KOPT-K1 (cell line): ENCODE measurements at regions not wholly inside any gene's neighbourhood (a gene's known extent, or its start where the extent isn't known, plus 50 kb on each side); places are given as distances from the start of the nearest gene placed in this dataset.
"Not testable (repeated sequence)": the region's sequence is repeated elsewhere in the genome, so short reads cannot be mapped to it uniquely, and the experiment has no call there.

Experiments
- H3K27ac ChIP-seq: fragments of 200-600 bp; sonication (generic); 2 replicates; pipeline ENCODE4 v1.5.1; 2016; ENCODE audit warnings: antibody characterized with exemption, mild to moderate bottlenecking, low read depth, low read length; ENCODE audit not compliant: poor library complexity, severe bottlenecking
- H3K36me3 ChIP-seq: fragments of 200-600 bp; sonication (generic); 2 replicates; pipeline ENCODE4 v1.5.1; 2017; ENCODE audit warnings: antibody characterized with exemption, mild to moderate bottlenecking, low read length, moderate library complexity; ENCODE audit not compliant: insufficient read depth
- H3K9me3 ChIP-seq: fragments of 200-600 bp; sonication (generic); 2 replicates; pipeline ENCODE4 v1.5.1; 2017; ENCODE audit warnings: antibody characterized with exemption, low read length, mild to moderate bottlenecking; ENCODE audit not compliant: insufficient read depth, poor library complexity, severe bottlenecking

GRCh38 chr13:42485272-42485671, 88.7 kb upstream of the TNFSF11 start:
- Histone ChIP-seq H3K27ac (no peak overlapping the region), H3K36me3 (no peaks in the 10 kb centered on the region), H3K9me3 (no peaks in the 10 kb centered on the region)

GRCh38 chr13:42486711-42487198, 87.2 kb upstream of the TNFSF11 start:
- Histone ChIP-seq H3K36me3 (no peaks in the 10 kb centered on the region), H3K27ac (no peak overlapping the region), H3K9me3 (no peaks in the 10 kb centered on the region)

GRCh38 chr13:42487221-42487620, 86.7 kb upstream of the TNFSF11 start:
- H3K36me3 ChIP-seq = no peaks in the 10 kb centered on the region
- no peak overlapping the region for H3K27ac ChIP-seq

GRCh38 chr13:42490676-42491075, 83.3 kb upstream of the TNFSF11 start:
- Histone ChIP-seq H3K9me3 (no peaks in the 10 kb centered on the region), H3K36me3 (no peaks in the 10 kb centered on the region), H3K27ac (no peak overlapping the region)

More at GRCh38 chr13:42487221-42487620, 86.7 kb upstream of the TNFSF11 start:
- no peaks in the 10 kb centered on the region for H3K9me3 ChIP-seq

GRCh38 chr13:42492372-42492920, 81.5 kb upstream of the TNFSF11 start:
- no peaks in the 10 kb centered on the region for H3K9me3 ChIP-seq
- no peak overlapping the region for H3K27ac ChIP-seq
- H3K36me3 ChIP-seq = no peaks in the 10 kb centered on the region

GRCh38 chr13:42494157-42494556, 79.8 kb upstream of the TNFSF11 start:
- Histone ChIP-seq H3K36me3 (no peaks in the 10 kb centered on the region), H3K27ac (no peak overlapping the region), H3K9me3 (no peaks in the 10 kb centered on the region)

GRCh38 chr13:42495255-42495654, 78.7 kb upstream of the TNFSF11 start:
- no peaks in the 10 kb centered on the region for H3K9me3 ChIP-seq
- no peak overlapping the region for H3K27ac ChIP-seq
- no peaks in the 10 kb centered on the region for H3K36me3 ChIP-seq

GRCh38 chr13:42495751-42496150, 78.2 kb upstream of the TNFSF11 start:
- Histone ChIP-seq H3K9me3 (no peaks in the 10 kb centered on the region), H3K27ac (no peak overlapping the region), H3K36me3 (no peaks in the 10 kb centered on the region)

- not testable (repeated sequence) for H3K36me3 ChIP-seq, H3K9me3 ChIP-seq, H3K27ac ChIP-seq
Measured at GRCh38 chr13:42496926-42497554, 76.9 kb upstream of the TNFSF11 start.

- H3K27ac ChIP-seq = no peak overlapping the region
Measured at GRCh38 chr13:42497798-42498197, 76.2 kb upstream of the TNFSF11 start.

GRCh38 chr13:42498521-42498920, 75.4 kb upstream of the TNFSF11 start:
- Histone ChIP-seq H3K9me3 (no peaks in the 10 kb centered on the region), H3K36me3 (no peaks in the 10 kb centered on the region), H3K27ac (no peak overlapping the region)

More at GRCh38 chr13:42497798-42498197, 76.2 kb upstream of the TNFSF11 start:
- H3K9me3 ChIP-seq = no peaks in the 10 kb centered on the region
- H3K36me3 ChIP-seq = no peaks in the 10 kb centered on the region
